RWPE2 (cell line): ENCODE measurements at regions not wholly inside any gene's neighbourhood (a gene's known extent, or its start where the extent isn't known, plus 50 kb on each side); places are given as distances from the start of the nearest gene placed in this dataset.
A peak's percentile ranks its signal among the peaks of the same experiment; 100 is the strongest.

ENCODE experiments used
- ATAC-seq: fragments of 200-7000 bp; cut with Tn5 transposase; 3 replicates; pipeline ENCODE4 v1.9.1; 2021; ENCODE audit warnings: low read depth
- DNase-seq: peaks from one replicate; pipeline ENCODE4 v3.0.0-alpha.2; 2020; ENCODE audit warnings: low spot score
- H3K27ac ChIP-seq: fragments of 450-650 bp; 2 replicates; pipeline ENCODE4 v1.5.1; 2017; ENCODE audit warnings: mild to moderate bottlenecking; ENCODE audit not compliant: poor library complexity, severe bottlenecking
- H3K27me3 ChIP-seq: fragments of 250-450 bp; sonication (Bioruptor Pico); 2 replicates; pipeline ENCODE4 v1.5.1; 2021; ENCODE audit warnings: mild to moderate bottlenecking, moderate library complexity; ENCODE audit not compliant: insufficient read depth, poor library complexity, severe bottlenecking
- H3K36me3 ChIP-seq: fragments of 250-450 bp; sonication (Bioruptor Pico); 2 replicates; pipeline ENCODE4 v1.5.1; 2020; ENCODE audit warnings: low read depth, mild to moderate bottlenecking, moderate library complexity
- H3K4me1 ChIP-seq: fragments of 250-450 bp; sonication (Bioruptor Pico); 2 replicates; pipeline ENCODE4 v1.5.1; 2021; ENCODE audit warnings: mild to moderate bottlenecking, moderate library complexity; ENCODE audit not compliant: insufficient read depth, poor library complexity, severe bottlenecking
- H3K4me3 ChIP-seq: fragments of 250-450 bp; sonication (Bioruptor Pico); 2 replicates; pipeline ENCODE4 v1.5.1; 2021; ENCODE audit warnings: mild to moderate bottlenecking, moderate library complexity; ENCODE audit not compliant: severe bottlenecking
- H3K9me3 ChIP-seq: fragments of 250-450 bp; sonication (Bioruptor Pico); 2 replicates; pipeline ENCODE4 v1.5.1; 2021; ENCODE audit warnings: mild to moderate bottlenecking, moderate library complexity; ENCODE audit not compliant: severe bottlenecking
- CTCF ChIP-seq: fragments of 450-650 bp; IDR thresholded peaks from one replicate; pipeline ENCODE4 v1.5.1; 2017; ENCODE audit warnings: mild to moderate bottlenecking, moderate library complexity; ENCODE audit not compliant: poor library complexity, severe bottlenecking

- TF ChIP-seq CTCF = no peak
- H3K36me3 ChIP-seq = no peaks in the 10 kb centered on the region
- H3K9me3 ChIP-seq = no peaks in the 10 kb centered on the region
- H3K27ac ChIP-seq = no peak overlapping the region
- H3K27me3 ChIP-seq = no peaks in the 10 kb centered on the region
- no peak for DNase-seq
- no peak for ATAC-seq
- no peak overlapping the region for H3K4me3 ChIP-seq
- peaks cover 25% of the 10 kb centered on the region for H3K4me1 ChIP-seq
Observed at GRCh38 chr3:94612631-94613030, 549.8 kb downstream of the NSUN3 start.

GRCh38 chr3:94614192-94614591 lies 551.3 kb downstream of the NSUN3 start:
- Histone ChIP-seq H3K27me3 (no peaks in the 10 kb centered on the region), H3K9me3 (no peaks in the 10 kb centered on the region), H3K27ac (no peak overlapping the region), H3K4me3 (no peak overlapping the region), H3K36me3 (no peaks in the 10 kb centered on the region), H3K4me1 (peaks cover 25% of the 10 kb centered on the region)
- TF ChIP-seq CTCF = no peak
- no peak for DNase-seq
- no peak for ATAC-seq

- Histone ChIP-seq H3K27me3 (no peaks in the 10 kb centered on the region), H3K27ac (peak overlapping the region; percentile 41), H3K4me1 (peaks cover 25% of the 10 kb centered on the region), H3K36me3 (no peaks in the 10 kb centered on the region), H3K9me3 (no peaks in the 10 kb centered on the region), H3K4me3 (no peak overlapping the region)
- peak; percentile 88 for ATAC-seq
- TF ChIP-seq CTCF = no peak
- no peak for DNase-seq
Observed at GRCh38 chr3:94615275-94616065, 552.6 kb downstream of the NSUN3 start.

GRCh38 chr3:94616833-94617232 lies 554.0 kb downstream of the NSUN3 start:
- Histone ChIP-seq H3K36me3 (no peaks in the 10 kb centered on the region), H3K27me3 (no peaks in the 10 kb centered on the region), H3K9me3 (no peaks in the 10 kb centered on the region), H3K4me3 (no peak overlapping the region), H3K27ac (peak overlapping the region; percentile 41), H3K4me1 (peaks cover 25% of the 10 kb centered on the region)
- ATAC-seq (peak; percentile 91), DNase-seq (no peak)
- no peak for TF ChIP-seq CTCF

- H3K27me3 ChIP-seq = no peaks in the 10 kb centered on the region
- no peaks in the 10 kb centered on the region for H3K36me3 ChIP-seq
- no peak overlapping the region for H3K4me3 ChIP-seq
- peak overlapping the region; percentile 41 for H3K27ac ChIP-seq
- peaks cover 25% of the 10 kb centered on the region for H3K4me1 ChIP-seq
- TF ChIP-seq CTCF = no peak
- ATAC-seq = no peak
- no peaks in the 10 kb centered on the region for H3K9me3 ChIP-seq
- no peak for DNase-seq
Observed at GRCh38 chr3:94617312-94617711, 554.5 kb downstream of the NSUN3 start.
